Gastroesophageal sphincter (tissue), 4 donors: ENCODE measurements at regions not wholly inside any gene's neighbourhood (a gene's known extent, or its start where the extent isn't known, plus 50 kb on each side); places are given as distances from the start of the nearest gene placed in this dataset.
A peak's percentile ranks its signal among the peaks of the same experiment; 100 is the strongest.

Experiments used
- ATAC-seq: fragments of 150-250 bp; one replicate; pipeline ENCODE4 v1.9.1; 2016; ENCODE audit warnings: mild to moderate bottlenecking, moderate library complexity
- H3K27ac ChIP-seq, 4 donors: fragments of 200-600 bp; sonication (generic) in 3 of 4; 1 replicate in 3 of 4; 2 replicates in 1 of 4; pipeline ENCODE4 v1.5.1; 2016 to 2019
- H3K27me3 ChIP-seq: fragments of 200-600 bp; sonication (generic); one replicate; pipeline ENCODE4 v1.5.1; 2019
- H3K36me3 ChIP-seq, 2 donors: fragments of 200-600 bp; sonication (generic); one replicate each; pipeline ENCODE4 v1.5.1; 2019; ENCODE audit warnings: control low read depth in 1 of 2
- H3K4me1 ChIP-seq, 3 donors: fragments of 200-600 bp; sonication (generic); 1 replicate in 2 of 3; 2 replicates in 1 of 3; pipeline ENCODE4 v1.5.1; 2016 to 2019; ENCODE audit warnings: control low read depth in 2 of 3
- H3K4me3 ChIP-seq, 2 donors: fragments of 200-600 bp; sonication (generic); one replicate each; pipeline ENCODE4 v1.5.1; 2019; ENCODE audit warnings: mild to moderate bottlenecking in 1 of 2, moderate library complexity in 1 of 2
- H3K9me3 ChIP-seq, 3 donors: fragments of 200-600 bp; sonication (generic); one replicate each; pipeline ENCODE4 v1.5.1; 2017 to 2019; ENCODE audit warnings: control low read depth in 2 of 3
- EP300 ChIP-seq: sonication (generic); formaldehyde crosslinking; IDR thresholded peaks from one replicate; pipeline ENCODE4 v1.6.1; 2017; ENCODE audit warnings: antibody characterized with exemption, mild to moderate bottlenecking
- POLR2A ChIP-seq, 2 donors: fragments of 450-650 bp; IDR thresholded peaks; one replicate each; pipeline ENCODE4 v1.6.1; 2017; ENCODE audit warnings: antibody characterized with exemption in 2 of 2, mild to moderate bottlenecking in 2 of 2, moderate library complexity in 1 of 2
- POLR2AphosphoS5 ChIP-seq: sonication (generic); formaldehyde crosslinking; IDR thresholded peaks from one replicate; pipeline ENCODE4 v1.6.1; 2017; ENCODE audit warnings: antibody characterized with exemption
- WGBS, 2 donors: methylation state at CpG; one replicate each; pipeline ENCODE4 v1.1.5; 2018; ENCODE audit warnings: low coverage in 1 of 2; 5-methylcytosine and 5-hydroxymethylcytosine counted together
- TF ChIP-seq, protein P1 (sequence below), 4 experiments: fragments of 200-600 bp in 2 of 4; fragments of 450-650 bp in 2 of 4; sonication (generic) in 1 of 4; IDR thresholded peaks; one replicate each; pipeline ENCODE4 v1.5.1; 2017 to 2019; ENCODE audit warnings: antibody characterized with exemption in 4 of 4, mild to moderate bottlenecking in 2 of 4, moderate library complexity in 2 of 4

DNA sequence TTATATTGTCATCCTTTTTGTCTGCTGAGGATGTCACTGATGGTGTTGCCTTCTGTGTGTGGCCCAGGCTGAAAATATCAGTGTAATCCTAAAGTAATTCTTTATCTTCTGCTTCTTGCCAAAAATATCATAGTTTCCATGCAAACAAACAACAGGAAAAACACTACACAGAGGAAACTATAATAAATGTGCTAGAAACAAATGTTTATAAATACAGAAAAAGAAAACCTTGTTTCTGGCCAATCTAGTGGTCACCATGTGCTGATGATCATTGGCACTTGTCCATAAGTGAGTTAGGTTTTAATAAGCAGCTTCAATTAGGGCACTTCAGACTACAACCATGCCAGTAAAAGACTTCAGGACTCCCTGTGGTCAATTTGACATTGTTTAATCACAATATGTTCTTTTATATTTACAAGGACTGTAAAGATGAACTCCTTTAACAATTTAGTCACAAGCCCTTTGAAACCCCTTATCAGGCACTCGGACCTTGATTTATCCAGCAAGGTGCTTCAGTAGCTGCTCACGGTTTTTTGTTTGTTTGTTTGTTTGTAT is 124.8 kb downstream of the TMTC3 start:
- Histone ChIP-seq H3K27ac (peak overlapping the region in 2 of 4 donors; percentile 22 to 31), H3K27me3 (no peaks in the 10 kb centered on the region), H3K4me3 (no peak overlapping the region), H3K9me3 (no peaks in the 10 kb centered on the region), H3K36me3 (no peaks in the 10 kb centered on the region), H3K4me1 (peaks cover 0 to 23% (median 0%) of the 10 kb centered on the region in 3 donors)
- no peak for ATAC-seq
- 39 to 70% methylated on average over 2 of the region's 2 CpGs for WGBS, 2 donors
- TF ChIP-seq, protein P1, sequence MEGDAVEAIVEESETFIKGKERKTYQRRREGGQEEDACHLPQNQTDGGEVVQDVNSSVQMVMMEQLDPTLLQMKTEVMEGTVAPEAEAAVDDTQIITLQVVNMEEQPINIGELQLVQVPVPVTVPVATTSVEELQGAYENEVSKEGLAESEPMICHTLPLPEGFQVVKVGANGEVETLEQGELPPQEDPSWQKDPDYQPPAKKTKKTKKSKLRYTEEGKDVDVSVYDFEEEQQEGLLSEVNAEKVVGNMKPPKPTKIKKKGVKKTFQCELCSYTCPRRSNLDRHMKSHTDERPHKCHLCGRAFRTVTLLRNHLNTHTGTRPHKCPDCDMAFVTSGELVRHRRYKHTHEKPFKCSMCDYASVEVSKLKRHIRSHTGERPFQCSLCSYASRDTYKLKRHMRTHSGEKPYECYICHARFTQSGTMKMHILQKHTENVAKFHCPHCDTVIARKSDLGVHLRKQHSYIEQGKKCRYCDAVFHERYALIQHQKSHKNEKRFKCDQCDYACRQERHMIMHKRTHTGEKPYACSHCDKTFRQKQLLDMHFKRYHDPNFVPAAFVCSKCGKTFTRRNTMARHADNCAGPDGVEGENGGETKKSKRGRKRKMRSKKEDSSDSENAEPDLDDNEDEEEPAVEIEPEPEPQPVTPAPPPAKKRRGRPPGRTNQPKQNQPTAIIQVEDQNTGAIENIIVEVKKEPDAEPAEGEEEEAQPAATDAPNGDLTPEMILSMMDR (IDR thresholded peaks at IDR 0.05) = no peak
- TF ChIP-seq POLR2AphosphoS5 (no peak), POLR2A (IDR thresholded peaks at IDR 0.05) (no peak), EP300 (no peak)

DNA sequence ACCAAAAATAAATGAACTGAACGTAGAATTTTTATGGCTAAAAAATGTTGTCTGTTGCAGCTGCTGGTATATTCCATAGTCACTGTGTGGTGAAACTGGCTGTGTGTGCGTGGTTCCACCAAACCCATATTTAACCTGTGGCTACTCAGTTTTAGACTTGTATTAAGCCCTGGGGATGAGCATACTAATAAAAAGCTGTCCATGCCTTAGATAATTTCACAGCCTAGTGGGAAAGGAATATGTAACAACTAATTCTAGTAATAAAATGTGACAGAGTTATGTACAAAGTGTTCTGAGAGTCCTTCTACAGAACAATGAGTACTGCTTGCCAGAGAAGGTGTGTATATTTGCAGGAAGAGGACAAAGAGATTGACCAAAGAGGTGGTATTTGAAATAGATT is 125.5 kb downstream of the TMTC3 start:
- no peaks in the 10 kb centered on the region for H3K9me3 ChIP-seq
- H3K27ac ChIP-seq = peak overlapping the region in 2 of 4 donors; percentile 22 to 31
- no peak for ATAC-seq
- H3K36me3 ChIP-seq = no peaks in the 10 kb centered on the region
- 51 to 63% methylated on average over 2 of the region's 2 CpGs for WGBS, 2 donors
- no peak overlapping the region for H3K4me3 ChIP-seq
- H3K27me3 ChIP-seq = no peaks in the 10 kb centered on the region
- H3K4me1 ChIP-seq = peaks cover 0 to 23% (median 0%) of the 10 kb centered on the region in 3 donors
- TF ChIP-seq POLR2A (IDR thresholded peaks at IDR 0.05) (no peak), POLR2AphosphoS5 (no peak), EP300 (no peak)
- TF ChIP-seq, protein P1 (IDR thresholded peaks at IDR 0.05) = no peak

DNA sequence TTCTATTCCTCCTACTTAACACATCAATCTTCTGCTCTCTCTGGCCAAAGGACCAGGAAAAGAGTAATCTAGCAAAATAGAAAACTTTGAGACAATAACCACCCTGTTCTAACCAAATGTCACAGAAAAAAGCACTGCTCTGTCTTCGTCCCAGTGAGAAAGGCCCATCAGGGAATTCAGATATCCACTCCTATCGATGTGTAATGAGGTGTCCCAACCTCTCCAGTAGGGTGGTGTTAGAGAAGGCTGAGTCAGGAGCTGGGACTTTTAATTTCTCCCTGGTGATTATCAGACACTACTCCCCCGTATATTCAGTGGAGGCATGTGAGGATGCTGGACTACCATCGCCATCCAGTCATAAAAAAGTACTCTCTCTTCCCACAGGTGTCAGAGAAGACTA is 130.3 kb downstream of the TMTC3 start:
- no peaks in the 10 kb centered on the region for H3K36me3 ChIP-seq
- H3K27ac ChIP-seq = no peak overlapping the region
- peaks cover 0 to 11% (median 0%) of the 10 kb centered on the region in 3 donors for H3K4me1 ChIP-seq
- no peaks in the 10 kb centered on the region for H3K27me3 ChIP-seq
- TF ChIP-seq POLR2A (IDR thresholded peaks at IDR 0.05) (no peak), POLR2AphosphoS5 (no peak), EP300 (no peak)
- TF ChIP-seq, protein P1 (IDR thresholded peaks at IDR 0.05) = no peak
- no peak for ATAC-seq
- 80 to 82% methylated on average over 3 to 4 of the region's 4 CpGs for WGBS, 2 donors
- H3K9me3 ChIP-seq = no peaks in the 10 kb centered on the region
- no peak overlapping the region for H3K4me3 ChIP-seq

DNA sequence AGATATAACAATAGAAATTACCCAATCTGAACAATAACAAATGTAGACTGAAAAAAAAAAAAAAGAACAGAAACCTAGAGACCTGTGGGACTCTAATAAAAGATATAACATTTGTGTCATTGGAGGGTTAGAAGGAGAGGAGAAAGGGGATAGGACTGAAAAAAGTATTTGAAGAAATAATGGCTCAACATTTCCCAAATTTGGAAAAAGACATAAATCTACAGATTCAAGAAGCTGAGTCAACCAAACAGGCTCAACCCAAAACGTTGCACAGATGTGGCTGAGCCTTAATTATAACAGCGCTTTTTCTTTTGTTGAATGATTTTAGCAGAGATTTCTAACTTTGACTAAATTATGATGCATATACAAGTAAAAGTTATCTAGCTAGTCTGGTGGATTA is 131.3 kb downstream of the TMTC3 start:
- TF ChIP-seq POLR2A (IDR thresholded peaks at IDR 0.05) = no peak
- TF ChIP-seq POLR2AphosphoS5 = no peak
- no peak for TF ChIP-seq EP300
- Histone ChIP-seq H3K4me1 (peaks cover 0 to 1% (median 0%) of the 10 kb centered on the region in 3 donors), H3K27me3 (no peaks in the 10 kb centered on the region), H3K4me3 (no peak overlapping the region), H3K27ac (no peak overlapping the region), H3K36me3 (no peaks in the 10 kb centered on the region), H3K9me3 (no peaks in the 10 kb centered on the region)
- ATAC-seq = no peak
- 91 to 94% methylated on average over 2 of the region's 2 CpGs for WGBS, 2 donors

DNA sequence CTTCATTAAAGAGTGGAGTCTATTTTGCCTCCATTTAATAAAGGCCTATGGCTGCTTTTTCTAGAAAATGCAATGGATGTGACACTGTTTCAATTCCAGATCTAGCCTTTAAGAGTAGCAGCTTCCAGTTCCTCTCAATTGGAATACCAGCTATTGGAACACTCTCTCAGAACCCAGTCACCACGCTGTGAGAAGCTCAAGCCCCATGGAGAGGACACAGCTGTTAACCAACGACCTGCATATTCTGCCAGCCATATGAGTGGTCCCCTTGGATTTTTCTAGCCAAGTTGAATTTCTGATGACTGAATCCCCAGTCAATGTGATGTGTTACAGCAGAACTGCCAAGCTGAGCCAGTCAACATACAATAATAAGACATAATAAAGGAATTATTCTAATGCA is 131.8 kb downstream of the TMTC3 start:
- no peak overlapping the region for H3K4me3 ChIP-seq
- no peaks in the 10 kb centered on the region for H3K27me3 ChIP-seq
- H3K4me1 ChIP-seq = no peaks in the 10 kb centered on the region
- no peak overlapping the region for H3K27ac ChIP-seq
- WGBS, 2 donors = 85 to 93% methylated on average over 2 of the region's 2 CpGs
- no peak for ATAC-seq
- H3K36me3 ChIP-seq = no peaks in the 10 kb centered on the region
- TF ChIP-seq EP300 (no peak), POLR2AphosphoS5 (no peak), POLR2A (IDR thresholded peaks at IDR 0.05) (no peak)
- TF ChIP-seq, protein P1 (IDR thresholded peaks at IDR 0.05) = no peak
- no peaks in the 10 kb centered on the region for H3K9me3 ChIP-seq
